SK-N-SH treated with all-trans-retinoic acid at 6 μM for 48 hours (cell line): ENCODE measurements at regions not wholly inside any gene's neighbourhood (a gene's known extent, or its start where the extent isn't known, plus 50 kb on each side); places are given as distances from the start of the nearest gene placed in this dataset.

Source experiments
- ATAC-seq: fragments of 200-7000 bp; cut with Tn5 transposase; 3 replicates; pipeline ENCODE4 v1.9.1; 2020; ENCODE audit warnings: mild to moderate bottlenecking, moderate library complexity
- ARNTL ChIP-seq: fragments of 450-650 bp; formaldehyde crosslinking; IDR thresholded peaks from 2 replicates; pipeline ENCODE4 v1.5.0; 2020; ENCODE audit warnings: low read depth, mild to moderate bottlenecking, moderate library complexity, borderline replicate concordance
- BACH2 ChIP-seq: fragments of 250-450 bp; sonication (Bioruptor Pico); IDR thresholded peaks from 2 replicates; pipeline ENCODE4 v1.9.0; 2021; ENCODE audit warnings: mild to moderate bottlenecking, borderline replicate concordance
- CSDC2 ChIP-seq: fragments of 250-450 bp; sonication (Bioruptor Pico); IDR thresholded peaks from 2 replicates; pipeline ENCODE4 v1.5.0; 2020; ENCODE audit warnings: mild to moderate bottlenecking, moderate library complexity
- ESRRG ChIP-seq: fragments of 250-450 bp; sonication (Bioruptor Pico); IDR thresholded peaks from 2 replicates; pipeline ENCODE4 v1.6.1; 2021; ENCODE audit warnings: mild to moderate bottlenecking
- GLIS3 ChIP-seq: fragments of 250-450 bp; sonication (Bioruptor Pico); IDR thresholded peaks from 2 replicates; pipeline ENCODE4 v1.5.0; 2020; ENCODE audit warnings: mild to moderate bottlenecking, moderate library complexity
- ISL1 ChIP-seq: fragments of 250-450 bp; sonication (Bioruptor Pico); IDR thresholded peaks from 2 replicates; pipeline ENCODE4 v2.1.2; 2022; ENCODE audit warnings: mild to moderate bottlenecking, moderate library complexity
- OSR1 ChIP-seq: fragments of 250-450 bp; sonication (Bioruptor Pico); IDR thresholded peaks from 2 replicates; pipeline ENCODE4 v1.8.0; 2022; ENCODE audit warnings: moderate library complexity, mild to moderate bottlenecking, inconsistent platforms
- PATZ1 ChIP-seq: fragments of 250-450 bp; sonication (Bioruptor Pico); IDR thresholded peaks from 2 replicates; pipeline ENCODE4 v1.8.0; 2020; ENCODE audit warnings: mild to moderate bottlenecking, moderate library complexity, borderline replicate concordance
- POU6F1 ChIP-seq: fragments of 250-450 bp; sonication (Bioruptor Pico); IDR thresholded peaks from 2 replicates; pipeline ENCODE4 v1.8.0; 2021; ENCODE audit warnings: low read depth, mild to moderate bottlenecking, moderate library complexity, borderline replicate concordance
- PPARA ChIP-seq: fragments of 250-450 bp; sonication (Bioruptor Pico); IDR thresholded peaks from 2 replicates; pipeline ENCODE4 v1.5.0; 2020; ENCODE audit warnings: mild to moderate bottlenecking, borderline replicate concordance
- RARB ChIP-seq: fragments of 250-450 bp; sonication (Bioruptor Pico); IDR thresholded peaks from 2 replicates; pipeline ENCODE4 v1.8.0; 2021; ENCODE audit warnings: mild to moderate bottlenecking, moderate library complexity
- TCF4 ChIP-seq: fragments of 250-450 bp; sonication (Bioruptor Pico); IDR thresholded peaks from 2 replicates; pipeline ENCODE4 v1.8.0; 2021; ENCODE audit warnings: mild to moderate bottlenecking, moderate library complexity, borderline replicate concordance
- TOX ChIP-seq: fragments of 250-450 bp; sonication (Bioruptor Pico); IDR thresholded peaks from 2 replicates; pipeline ENCODE4 v1.8.0; 2021; ENCODE audit warnings: mild to moderate bottlenecking, moderate library complexity, borderline replicate concordance
- TSHZ2 ChIP-seq: fragments of 250-450 bp; sonication (Bioruptor Pico); IDR thresholded peaks from 2 replicates; pipeline ENCODE4 v1.5.0; 2020; ENCODE audit warnings: mild to moderate bottlenecking, moderate library complexity
- ZC3H10 ChIP-seq: fragments of 250-450 bp; sonication (Bioruptor Pico); IDR thresholded peaks from 2 replicates; pipeline ENCODE4 v1.5.1; 2021; ENCODE audit warnings: mild to moderate bottlenecking, moderate library complexity
- ZFP3 ChIP-seq: fragments of 250-450 bp; sonication (Bioruptor Pico); IDR thresholded peaks from 2 replicates; pipeline ENCODE4 v1.5.0; 2020; ENCODE audit warnings: mild to moderate bottlenecking, moderate library complexity
- ZFP30 ChIP-seq: fragments of 450-650 bp; formaldehyde crosslinking; IDR thresholded peaks from 2 replicates; pipeline ENCODE4 v1.5.0; 2022; ENCODE audit warnings: mild to moderate bottlenecking, moderate library complexity
- ZNF565 ChIP-seq: fragments of 450-650 bp; formaldehyde crosslinking; conservative IDR thresholded peaks from 2 replicates; pipeline ENCODE4 v1.5.0; 2020; ENCODE audit warnings: low read depth, mild to moderate bottlenecking, moderate library complexity
- ZNF70 ChIP-seq: fragments of 450-650 bp; formaldehyde crosslinking; IDR thresholded peaks from 2 replicates; pipeline ENCODE4 v1.5.0; 2020; ENCODE audit warnings: mild to moderate bottlenecking, moderate library complexity
- ZNF8 ChIP-seq: fragments of 450-650 bp; formaldehyde crosslinking; IDR thresholded peaks from 2 replicates; pipeline ENCODE4 v1.5.0; 2020; ENCODE audit warnings: mild to moderate bottlenecking, moderate library complexity
- TF ChIP-seq, protein P1 (sequence below): fragments of 250-450 bp; sonication (Bioruptor Pico); IDR thresholded peaks from 2 replicates; pipeline ENCODE4 v1.5.1; 2020; ENCODE audit warnings: low read depth, mild to moderate bottlenecking, moderate library complexity
- TF ChIP-seq, protein P2 (sequence below): fragments of 250-450 bp; sonication (Bioruptor Pico); IDR thresholded peaks from 2 replicates; pipeline ENCODE4 v1.5.1; 2021; ENCODE audit warnings: mild to moderate bottlenecking, moderate library complexity

GRCh38 chr5:158560170-158560569 is 539.5 kb downstream of the EBF1 start:
- no peak for ATAC-seq
- TF ChIP-seq CSDC2 (CRISPR knock-in tag) (no peak), OSR1 (CRISPR knock-in tag) (no peak), ZFP3 (CRISPR knock-in tag) (no peak), RARB (CRISPR knock-in tag) (no peak), BACH2 (CRISPR knock-in tag) (no peak), GLIS3 (CRISPR knock-in tag) (no peak), ARNTL (CRISPR knock-in tag) (no peak)

DNA sequence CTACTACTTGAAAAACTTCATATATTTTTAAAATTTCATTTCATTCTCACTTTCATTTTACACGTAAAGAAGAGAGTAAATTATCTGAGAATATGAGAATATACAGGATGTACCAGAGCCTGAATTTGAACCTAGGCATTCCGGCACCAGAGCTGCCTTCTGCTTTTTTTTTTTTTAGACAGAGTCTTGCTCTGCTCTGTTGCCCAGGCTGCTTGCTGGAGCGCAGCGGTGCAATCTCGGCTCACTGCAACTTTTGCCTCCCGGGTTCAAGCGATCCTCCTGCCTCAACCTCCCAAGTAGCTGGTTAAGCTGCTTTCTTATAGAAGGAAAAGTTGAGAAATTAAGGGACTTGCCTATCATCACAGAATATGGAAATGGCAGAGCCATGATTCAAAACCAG is 540.1 kb downstream of the EBF1 start:
- ATAC-seq: no peak
- TF ChIP-seq ZFP3 (CRISPR knock-in tag) (no peak), ZFP30 (CRISPR knock-in tag) (no peak), TOX (no peak), PPARA (CRISPR knock-in tag) (no peak), ZNF8 (CRISPR knock-in tag) (no peak), ZNF565 (CRISPR knock-in tag) (no peak), ISL1 (CRISPR knock-in tag) (no peak), TCF4 (CRISPR knock-in tag) (no peak), ZC3H10 (CRISPR knock-in tag) (no peak), POU6F1 (CRISPR knock-in tag) (no peak)
- TF ChIP-seq, protein P1, sequence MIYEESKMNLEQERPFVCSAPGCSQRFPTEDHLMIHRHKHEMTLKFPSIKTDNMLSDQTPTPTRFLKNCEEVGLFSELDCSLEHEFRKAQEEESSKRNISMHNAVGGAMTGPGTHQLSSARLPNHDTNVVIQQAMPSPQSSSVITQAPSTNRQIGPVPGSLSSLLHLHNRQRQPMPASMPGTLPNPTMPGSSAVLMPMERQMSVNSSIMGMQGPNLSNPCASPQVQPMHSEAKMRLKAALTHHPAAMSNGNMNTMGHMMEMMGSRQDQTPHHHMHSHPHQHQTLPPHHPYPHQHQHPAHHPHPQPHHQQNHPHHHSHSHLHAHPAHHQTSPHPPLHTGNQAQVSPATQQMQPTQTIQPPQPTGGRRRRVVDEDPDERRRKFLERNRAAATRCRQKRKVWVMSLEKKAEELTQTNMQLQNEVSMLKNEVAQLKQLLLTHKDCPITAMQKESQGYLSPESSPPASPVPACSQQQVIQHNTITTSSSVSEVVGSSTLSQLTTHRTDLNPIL (CRISPR knock-in tag): no peak

GRCh38 chr5:158559066-158559465 is 540.6 kb downstream of the EBF1 start:
- TF ChIP-seq TSHZ2 (CRISPR knock-in tag) (no peak), ZNF70 (no peak), ZC3H10 (CRISPR knock-in tag) (no peak), PATZ1 (CRISPR knock-in tag) (no peak)

DNA sequence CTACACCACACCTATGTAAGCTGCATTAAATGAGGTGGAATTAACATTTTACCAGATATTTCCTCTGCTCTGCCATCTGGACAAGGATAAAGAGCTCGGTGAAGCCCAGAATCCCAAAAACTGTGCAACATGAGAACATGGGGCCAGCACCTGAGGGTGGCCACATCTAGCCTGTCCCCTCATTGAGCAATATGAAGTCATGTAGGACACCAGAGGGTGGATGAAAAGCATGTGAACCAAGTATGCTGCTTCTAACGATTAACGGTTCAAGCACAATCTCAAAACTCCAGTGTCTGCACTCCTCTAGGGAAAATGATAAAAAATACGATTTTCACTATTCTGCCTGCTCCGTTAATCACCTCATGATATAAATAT is 545.8 kb downstream of the EBF1 start:
- ATAC-seq: no peak
- TF ChIP-seq ISL1 (CRISPR knock-in tag) (no peak), PPARA (CRISPR knock-in tag) (no peak), OSR1 (CRISPR knock-in tag) (no peak), CSDC2 (CRISPR knock-in tag) (no peak), TCF4 (CRISPR knock-in tag) (no peak), POU6F1 (CRISPR knock-in tag) (no peak), ZC3H10 (CRISPR knock-in tag) (no peak), ZNF70 (no peak), ESRRG (no peak), ZFP30 (CRISPR knock-in tag) (no peak), GLIS3 (CRISPR knock-in tag) (no peak), PATZ1 (CRISPR knock-in tag) (no peak)
- TF ChIP-seq, protein P1 (CRISPR knock-in tag): no peak
- TF ChIP-seq, protein P2, sequence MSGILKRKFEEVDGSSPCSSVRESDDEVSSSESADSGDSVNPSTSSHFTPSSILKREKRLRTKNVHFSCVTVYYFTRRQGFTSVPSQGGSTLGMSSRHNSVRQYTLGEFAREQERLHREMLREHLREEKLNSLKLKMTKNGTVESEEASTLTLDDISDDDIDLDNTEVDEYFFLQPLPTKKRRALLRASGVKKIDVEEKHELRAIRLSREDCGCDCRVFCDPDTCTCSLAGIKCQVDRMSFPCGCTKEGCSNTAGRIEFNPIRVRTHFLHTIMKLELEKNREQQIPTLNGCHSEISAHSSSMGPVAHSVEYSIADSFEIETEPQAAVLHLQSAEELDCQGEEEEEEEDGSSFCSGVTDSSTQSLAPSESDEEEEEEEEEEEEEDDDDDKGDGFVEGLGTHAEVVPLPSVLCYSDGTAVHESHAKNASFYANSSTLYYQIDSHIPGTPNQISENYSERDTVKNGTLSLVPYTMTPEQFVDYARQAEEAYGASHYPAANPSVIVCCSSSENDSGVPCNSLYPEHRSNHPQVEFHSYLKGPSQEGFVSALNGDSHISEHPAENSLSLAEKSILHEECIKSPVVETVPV (CRISPR knock-in tag): no peak

More at GRCh38 chr5:158559066-158559465, 540.6 kb downstream of the EBF1 start:
- no peak for ATAC-seq
